Epithelial cell of esophagus (primary cell): ENCODE measurements at regions not wholly inside any gene's neighbourhood (a gene's known extent, or its start where the extent isn't known, plus 50 kb on each side); places are given as distances from the start of the nearest gene placed in this dataset.

Experiments used
- DNase-seq: peaks from one replicate; pipeline ENCODE4 v3.0.0; 2010; ENCODE audit warnings: low read depth
- H3K4me3 ChIP-seq: 2 replicates; pipeline ENCODE4 v1.5.1; 2011; ENCODE audit warnings: mild to moderate bottlenecking, low read length, control low read depth
- TF ChIP-seq, protein P1 (sequence below): IDR thresholded peaks from 2 replicates; pipeline ENCODE4 v1.5.1; 2011; ENCODE audit warnings: low read depth, mild to moderate bottlenecking, low read length, control low read depth, inconsistent platforms; ENCODE audit not compliant: insufficient read depth; ENCODE audit errors: missing control alignments

GRCh38 chr21:38175306-38175705 is 81.5 kb upstream of the KCNJ15 start:
- DNase-seq = peak; percentile 51
- TF ChIP-seq, protein P1, sequence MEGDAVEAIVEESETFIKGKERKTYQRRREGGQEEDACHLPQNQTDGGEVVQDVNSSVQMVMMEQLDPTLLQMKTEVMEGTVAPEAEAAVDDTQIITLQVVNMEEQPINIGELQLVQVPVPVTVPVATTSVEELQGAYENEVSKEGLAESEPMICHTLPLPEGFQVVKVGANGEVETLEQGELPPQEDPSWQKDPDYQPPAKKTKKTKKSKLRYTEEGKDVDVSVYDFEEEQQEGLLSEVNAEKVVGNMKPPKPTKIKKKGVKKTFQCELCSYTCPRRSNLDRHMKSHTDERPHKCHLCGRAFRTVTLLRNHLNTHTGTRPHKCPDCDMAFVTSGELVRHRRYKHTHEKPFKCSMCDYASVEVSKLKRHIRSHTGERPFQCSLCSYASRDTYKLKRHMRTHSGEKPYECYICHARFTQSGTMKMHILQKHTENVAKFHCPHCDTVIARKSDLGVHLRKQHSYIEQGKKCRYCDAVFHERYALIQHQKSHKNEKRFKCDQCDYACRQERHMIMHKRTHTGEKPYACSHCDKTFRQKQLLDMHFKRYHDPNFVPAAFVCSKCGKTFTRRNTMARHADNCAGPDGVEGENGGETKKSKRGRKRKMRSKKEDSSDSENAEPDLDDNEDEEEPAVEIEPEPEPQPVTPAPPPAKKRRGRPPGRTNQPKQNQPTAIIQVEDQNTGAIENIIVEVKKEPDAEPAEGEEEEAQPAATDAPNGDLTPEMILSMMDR = no peak
- H3K4me3 ChIP-seq = no peak overlapping the region

DNA sequence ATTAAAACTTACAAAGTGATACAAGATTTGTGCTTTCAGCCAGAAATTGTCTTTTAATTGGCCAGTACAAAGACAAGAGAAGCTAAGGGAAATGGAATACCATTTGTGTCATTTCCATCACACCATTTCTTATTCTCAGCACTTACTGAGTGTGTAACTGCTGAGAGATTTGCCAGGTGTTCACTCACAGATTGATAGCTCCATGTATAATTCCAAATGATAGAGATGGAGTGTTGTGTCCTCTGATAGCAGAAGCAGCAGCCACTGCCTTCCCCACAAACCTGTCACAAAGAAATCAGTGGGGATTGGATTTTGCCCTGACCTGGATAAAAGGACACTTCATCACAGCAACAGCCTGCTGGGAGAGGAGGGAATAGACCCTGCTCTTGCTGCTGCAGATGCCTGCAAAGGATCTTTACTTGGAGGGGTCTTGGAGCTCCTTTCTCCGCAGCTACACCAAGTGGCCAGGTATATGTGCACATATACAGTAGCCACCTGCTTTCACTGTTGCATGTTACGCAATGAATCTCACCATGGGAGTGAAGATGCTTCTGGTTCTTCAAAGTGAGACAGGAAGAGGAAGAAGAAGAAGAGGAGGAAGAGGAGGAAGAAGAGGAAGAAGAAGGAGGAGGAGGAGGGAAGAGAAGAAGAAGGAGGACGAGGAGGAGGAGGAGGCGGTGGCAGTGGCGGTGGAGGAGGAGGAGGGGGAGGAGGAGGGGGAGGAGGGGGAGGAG is 78.7 kb upstream of the KCNJ15 start:
- TF ChIP-seq, protein P1 = no peak
- H3K4me3 ChIP-seq = no peak overlapping the region
- no peak for DNase-seq

GRCh38 chr21:38178653-38179470 is 77.9 kb upstream of the KCNJ15 start:
- H3K4me3 ChIP-seq = no peak overlapping the region
- peak; percentile 65 for DNase-seq
- TF ChIP-seq, protein P1 = no peak

DNA sequence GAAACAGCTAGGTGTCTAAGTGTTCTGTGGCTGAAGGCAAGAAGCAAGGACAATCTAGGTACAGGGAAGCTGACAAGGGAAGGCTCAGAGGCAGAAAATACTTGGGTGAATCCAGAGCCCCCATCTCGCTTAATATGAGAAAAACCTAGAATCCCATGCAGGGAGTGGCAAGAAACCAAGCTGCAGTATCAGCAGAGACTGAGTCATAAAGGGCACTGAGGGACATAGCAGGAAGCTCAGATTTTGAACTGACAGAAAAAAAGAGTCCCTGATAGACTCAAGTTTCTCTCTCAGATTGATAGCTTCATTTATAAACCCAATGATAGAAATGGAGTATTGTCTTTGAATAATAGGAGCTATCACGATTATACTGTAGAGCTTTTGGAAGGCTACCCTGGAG is 77.3 kb upstream of the KCNJ15 start:
- no peak overlapping the region for H3K4me3 ChIP-seq
- TF ChIP-seq, protein P1 = no peak
- peak; percentile 63 for DNase-seq

DNA sequence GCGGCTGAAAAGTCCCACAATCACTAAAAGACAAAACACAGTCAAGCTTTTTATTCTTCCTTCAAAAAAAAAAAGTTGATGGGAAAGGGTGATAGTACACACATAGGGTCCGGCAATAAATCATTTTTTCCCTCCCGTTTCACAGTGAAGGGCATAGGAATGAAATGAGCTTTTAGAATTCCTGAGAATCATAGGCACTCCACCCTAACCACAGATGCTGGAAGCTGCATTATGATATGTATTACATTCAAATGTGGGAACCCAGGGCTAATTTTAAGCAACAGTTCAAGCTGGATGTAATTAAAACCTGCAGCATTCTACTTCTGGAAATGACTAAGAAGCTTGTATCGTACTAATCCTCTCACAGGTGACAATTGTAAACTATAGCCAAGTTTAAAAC is 75.7 kb upstream of the KCNJ15 start:
- TF ChIP-seq, protein P1 = no peak
- H3K4me3 ChIP-seq = no peak overlapping the region
- DNase-seq = peak; percentile 30

DNA sequence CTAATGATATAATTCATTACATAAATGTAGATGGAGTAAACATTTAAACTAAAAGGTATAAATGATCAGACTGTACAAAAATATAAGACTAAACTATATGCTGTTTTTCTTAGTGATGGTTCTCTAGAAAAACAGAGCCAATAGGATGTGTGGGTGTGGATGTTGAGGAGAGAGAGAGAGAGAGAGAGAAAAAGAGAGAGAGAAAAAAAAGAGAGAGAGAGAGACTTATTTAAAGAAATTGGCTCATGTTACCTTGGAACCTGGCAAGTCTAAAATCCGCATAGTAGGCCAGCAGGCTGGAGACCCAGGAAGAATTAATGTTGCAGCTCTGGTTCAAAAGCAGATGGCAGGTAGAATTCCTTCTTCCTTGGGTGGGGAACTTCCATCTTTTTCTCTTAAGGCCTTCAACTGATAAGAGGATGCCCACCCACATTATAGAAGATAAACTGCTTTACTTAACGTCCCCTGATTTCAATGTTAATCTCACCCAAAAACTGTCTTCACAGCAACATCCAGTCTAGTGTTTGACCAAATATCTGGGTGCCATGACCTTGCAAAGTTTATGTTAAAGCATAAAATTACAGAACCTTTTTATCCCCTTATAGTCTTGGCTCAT is 74.3 kb upstream of the KCNJ15 start:
- TF ChIP-seq, protein P1 = no peak
- H3K4me3 ChIP-seq = no peak overlapping the region
- DNase-seq = no peak
